ENCODE measurements at regions not wholly inside any gene's neighbourhood (a gene's known extent, or its start where the extent isn't known, plus 50 kb on each side); places are given as distances from the start of the nearest gene placed in this dataset.

GRCh38 chr13:39245688-39246087, 207.4 kb downstream of the NHLRC3 start:
- Histone ChIP-seq H3K4me1 (no peaks in the 10 kb centered on the region), H3K36me3 (no peaks in the 10 kb centered on the region), H3K27ac (no peak overlapping the region), H3K27me3 (no peaks in the 10 kb centered on the region), H3K9me3 (no peaks in the 10 kb centered on the region), H3K4me3 (no peak overlapping the region)
- TF ChIP-seq POLR2A (IDR thresholded peaks at IDR 0.05) (no peak), POLR2AphosphoS5 (IDR thresholded peaks at IDR 0.05) (no peak), EP300 (IDR thresholded peaks at IDR 0.05) (no peak), CTCF (IDR thresholded peaks at IDR 0.05) (no peak)
- no peak for DNase-seq
- WGBS, 2 donors: 82 to 83% methylated on average over 4 of the region's 4 CpGs
- intact Hi-C loops (cut with DNase I): no loop called here

GRCh38 chr13:39249982-39250381, 211.7 kb downstream of the NHLRC3 start:
- Histone ChIP-seq H3K4me1 (no peaks in the 10 kb centered on the region), H3K36me3 (no peaks in the 10 kb centered on the region), H3K4me3 (no peak overlapping the region), H3K27ac (no peak overlapping the region), H3K27me3 (no peaks in the 10 kb centered on the region), H3K9me3 (no peaks in the 10 kb centered on the region)
- 82 to 83% methylated on average over 9 of the region's 9 CpGs for WGBS, 2 donors
- DNase-seq: no peak
- intact Hi-C loops (cut with DNase I): no loop called here
- no peak for TF ChIP-seq POLR2AphosphoS5 (IDR thresholded peaks at IDR 0.05)
- TF ChIP-seq CTCF (IDR thresholded peaks at IDR 0.05): no peak
- no peak for TF ChIP-seq EP300 (IDR thresholded peaks at IDR 0.05)
- TF ChIP-seq POLR2A (IDR thresholded peaks at IDR 0.05): no peak

GRCh38 chr13:39250440-39250839, 212.2 kb downstream of the NHLRC3 start:
- DNase-seq: no peak
- intact Hi-C loops (cut with DNase I): no loop called here
- Histone ChIP-seq H3K4me1 (no peaks in the 10 kb centered on the region), H3K4me3 (no peak overlapping the region), H3K36me3 (no peaks in the 10 kb centered on the region), H3K9me3 (no peaks in the 10 kb centered on the region), H3K27ac (no peak overlapping the region), H3K27me3 (no peaks in the 10 kb centered on the region)
- 82 to 86% methylated on average over 3 of the region's 3 CpGs for WGBS, 2 donors
- TF ChIP-seq CTCF (IDR thresholded peaks at IDR 0.05): no peak
- TF ChIP-seq POLR2A (IDR thresholded peaks at IDR 0.05): no peak
- no peak for TF ChIP-seq EP300 (IDR thresholded peaks at IDR 0.05)
- TF ChIP-seq POLR2AphosphoS5 (IDR thresholded peaks at IDR 0.05): no peak

GRCh38 chr13:39251340-39251739, 213.1 kb downstream of the NHLRC3 start:
- TF ChIP-seq CTCF (IDR thresholded peaks at IDR 0.05) (no peak), POLR2AphosphoS5 (IDR thresholded peaks at IDR 0.05) (no peak), POLR2A (IDR thresholded peaks at IDR 0.05) (no peak), EP300 (IDR thresholded peaks at IDR 0.05) (no peak)
- no peak for DNase-seq

GRCh38 chr13:39253774-39254173, 215.5 kb downstream of the NHLRC3 start:
- H3K4me1 ChIP-seq: no peaks in the 10 kb centered on the region
- no peak for DNase-seq
- 53 to 59% methylated on average over 3 of the region's 3 CpGs for WGBS, 2 donors
- no peak overlapping the region for H3K4me3 ChIP-seq
- intact Hi-C loops (cut with DNase I): no loop called here
- no peaks in the 10 kb centered on the region for H3K36me3 ChIP-seq
- H3K27ac ChIP-seq: no peak overlapping the region
- TF ChIP-seq POLR2AphosphoS5 (IDR thresholded peaks at IDR 0.05): no peak
- no peak for TF ChIP-seq EP300 (IDR thresholded peaks at IDR 0.05)
- TF ChIP-seq CTCF (IDR thresholded peaks at IDR 0.05): no peak
- TF ChIP-seq POLR2A (IDR thresholded peaks at IDR 0.05): no peak
- H3K27me3 ChIP-seq: no peaks in the 10 kb centered on the region
- H3K9me3 ChIP-seq: no peaks in the 10 kb centered on the region

More at GRCh38 chr13:39251340-39251739, 213.1 kb downstream of the NHLRC3 start:
- Histone ChIP-seq H3K27me3 (no peaks in the 10 kb centered on the region), H3K4me1 (no peaks in the 10 kb centered on the region), H3K27ac (no peak overlapping the region), H3K4me3 (no peak overlapping the region), H3K36me3 (no peaks in the 10 kb centered on the region), H3K9me3 (no peaks in the 10 kb centered on the region)
- WGBS, 2 donors: 94 to 96% methylated on average over 8 of the region's 8 CpGs
- intact Hi-C loops (cut with DNase I): no loop called here

Measured in sigmoid colon (tissue), 6 donors.